Progenitor cell of endocrine pancreas (in vitro differentiated cells): ENCODE measurements at regions not wholly inside any gene's neighbourhood (a gene's known extent, or its start where the extent isn't known, plus 50 kb on each side); places are given as distances from the start of the nearest gene placed in this dataset.

Source experiments
- DNase-seq: peaks from one replicate; pipeline ENCODE4 v3.0.0; 2021; ENCODE audit warnings: low spot score; ENCODE audit not compliant: unreplicated experiment
- H3K27ac Mint-ChIP-seq: 2 replicates; pipeline ENCODE4 v1.8.0; 2021; ENCODE audit warnings: mild to moderate bottlenecking, moderate library complexity, mixed read lengths
- H3K27me3 Mint-ChIP-seq: 2 replicates; pipeline ENCODE4 v1.8.0; 2021; ENCODE audit warnings: mixed read lengths
- H3K36me3 Mint-ChIP-seq: 2 replicates; pipeline ENCODE4 v1.8.0; 2022; ENCODE audit warnings: mixed read lengths; ENCODE audit not compliant: insufficient read depth
- H3K4me1 Mint-ChIP-seq: 2 replicates; pipeline ENCODE4 v1.8.0; 2021; ENCODE audit warnings: low read depth, mixed read lengths
- H3K4me3 Mint-ChIP-seq: 2 replicates; pipeline ENCODE4 v1.8.0; 2021; ENCODE audit warnings: low read depth, mild to moderate bottlenecking, moderate library complexity, mixed read lengths
- H3K9me3 Mint-ChIP-seq: 2 replicates; pipeline ENCODE4 v1.8.0; 2021; ENCODE audit warnings: low read depth, mixed read lengths
- CTCF ChIP-seq: fragments of 200-600 bp; sonication (generic); IDR thresholded peaks from one replicate; pipeline ENCODE4 v1.5.0; 2021; ENCODE audit warnings: antibody characterized with exemption, mild to moderate bottlenecking; ENCODE audit not compliant: unreplicated experiment

DNA sequence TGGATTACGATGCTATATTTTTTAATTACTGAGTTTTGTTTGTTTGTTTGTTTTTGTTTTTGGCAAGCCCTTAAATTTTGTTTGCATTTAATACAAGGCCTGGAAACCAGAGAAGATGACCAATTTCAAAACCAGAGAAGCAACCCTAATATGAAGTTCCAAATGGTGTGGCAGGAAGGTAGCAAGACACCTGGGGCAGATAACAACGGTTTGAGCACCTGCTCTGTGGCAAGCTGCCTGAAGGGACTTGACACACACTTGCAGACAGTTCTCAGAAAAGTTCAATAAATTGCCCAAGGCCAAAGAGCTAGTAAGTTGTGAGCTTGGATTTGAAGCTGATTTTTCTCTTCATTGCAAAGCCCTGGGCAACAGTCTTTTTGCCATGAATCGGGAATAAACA is 151.2 kb upstream of the UBE2E1 start:
- Mint-ChIP-seq H3K36me3 (no peaks in the 10 kb centered on the region), H3K9me3 (peaks cover 4% of the 10 kb centered on the region), H3K27me3 (no peaks in the 10 kb centered on the region), H3K4me3 (no peak overlapping the region), H3K4me1 (no peaks in the 10 kb centered on the region), H3K27ac (no peak overlapping the region)
- no peak for DNase-seq
- TF ChIP-seq CTCF, result no peak

DNA sequence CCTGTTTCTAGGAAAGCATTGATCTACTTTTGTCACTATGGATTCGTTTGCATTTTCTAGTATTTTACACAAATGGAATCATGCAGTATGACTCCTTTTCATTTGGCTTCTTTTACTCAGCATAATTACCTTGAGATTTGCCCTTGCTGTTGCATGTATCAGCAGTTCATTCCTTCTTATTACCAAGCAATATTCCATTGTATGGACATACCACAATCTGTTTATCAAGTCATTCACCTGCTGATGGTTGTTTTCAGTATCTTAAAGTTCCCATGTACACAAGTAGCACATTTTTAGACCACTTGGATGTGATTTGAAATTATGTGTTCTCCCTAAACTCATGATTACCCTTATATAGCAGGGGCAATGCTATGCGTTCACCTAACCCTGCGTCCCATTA is 150.0 kb upstream of the UBE2E1 start:
- H3K27me3 Mint-ChIP-seq, result no peaks in the 10 kb centered on the region
- peaks cover 4% of the 10 kb centered on the region for H3K9me3 Mint-ChIP-seq
- H3K4me1 Mint-ChIP-seq, result no peaks in the 10 kb centered on the region
- H3K27ac Mint-ChIP-seq, result no peak overlapping the region
- no peaks in the 10 kb centered on the region for H3K36me3 Mint-ChIP-seq
- no peak for DNase-seq
- no peak overlapping the region for H3K4me3 Mint-ChIP-seq
- TF ChIP-seq CTCF, result no peak

DNA sequence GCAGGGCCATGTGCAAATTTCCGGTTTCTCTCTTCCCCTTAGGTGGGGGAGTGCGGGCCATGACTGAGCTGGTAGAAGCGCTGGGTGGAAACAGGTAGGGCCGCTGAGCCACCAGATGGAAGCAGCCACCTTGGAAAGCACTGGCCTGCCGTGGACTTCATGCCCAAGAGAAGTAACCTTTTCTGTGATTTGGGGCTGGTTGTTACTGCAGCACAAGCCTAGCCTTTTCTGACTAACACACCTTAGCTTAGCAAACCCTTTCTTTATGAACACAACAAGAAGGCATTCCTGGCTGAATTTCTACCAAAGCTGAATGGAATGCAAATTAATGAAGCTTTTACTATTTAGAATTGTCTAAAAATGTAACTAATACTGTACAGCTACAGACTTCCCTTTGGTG is 149.6 kb upstream of the UBE2E1 start:
- Mint-ChIP-seq H3K36me3 (no peaks in the 10 kb centered on the region), H3K4me1 (no peaks in the 10 kb centered on the region), H3K27ac (no peak overlapping the region), H3K4me3 (no peak overlapping the region), H3K27me3 (no peaks in the 10 kb centered on the region), H3K9me3 (peaks cover 4% of the 10 kb centered on the region)
- no peak for DNase-seq
- TF ChIP-seq CTCF, result no peak

- DNase-seq, result no peak
- H3K4me1 Mint-ChIP-seq, result no peaks in the 10 kb centered on the region
- peaks cover 4% of the 10 kb centered on the region for H3K9me3 Mint-ChIP-seq
- no peaks in the 10 kb centered on the region for H3K36me3 Mint-ChIP-seq
- no peak overlapping the region for H3K27ac Mint-ChIP-seq
- no peaks in the 10 kb centered on the region for H3K27me3 Mint-ChIP-seq
- TF ChIP-seq CTCF, result no peak
- H3K4me3 Mint-ChIP-seq, result no peak overlapping the region
These were observed 148.9 kb upstream of the UBE2E1 start for GRCh38 chr3:23656821-23657220.

DNA sequence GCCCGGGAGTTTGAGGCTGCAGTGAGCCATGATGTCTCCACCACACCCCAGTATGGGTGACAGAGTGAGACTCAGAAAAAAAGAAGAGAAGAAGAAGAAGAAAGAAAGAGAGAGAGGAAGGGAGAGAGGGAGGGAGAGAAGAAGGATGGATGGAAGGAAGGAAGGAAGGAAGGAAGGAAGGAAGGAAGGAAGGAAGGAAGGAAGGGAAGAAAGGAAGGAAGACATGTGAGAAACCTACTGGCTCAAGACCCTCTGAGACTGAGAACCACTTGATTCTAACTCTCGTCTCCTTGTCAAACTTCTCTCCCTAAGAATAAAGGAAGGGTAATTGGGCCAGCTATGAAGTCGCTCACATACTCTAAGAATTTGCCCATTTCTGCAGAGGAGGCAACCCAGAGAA is 148.1 kb upstream of the UBE2E1 start:
- Mint-ChIP-seq H3K4me1 (no peaks in the 10 kb centered on the region), H3K27me3 (no peaks in the 10 kb centered on the region), H3K9me3 (peaks cover 4% of the 10 kb centered on the region), H3K27ac (no peak overlapping the region), H3K4me3 (no peak overlapping the region), H3K36me3 (no peaks in the 10 kb centered on the region)
- no peak for DNase-seq
- no peak for TF ChIP-seq CTCF
